Astrocyte (in vitro differentiated cells and primary cell): ENCODE measurements at regions not wholly inside any gene's neighbourhood (a gene's known extent, or its start where the extent isn't known, plus 50 kb on each side); places are given as distances from the start of the nearest gene placed in this dataset.

Source experiments
- DNase-seq: peaks from one replicate; pipeline ENCODE4 v3.0.0-alpha.2; 2010; ENCODE audit warnings: low read depth
- FAIRE-seq: peaks from 2 replicates; lab custom pipeline; 2011; peaks lifted over from hg19 to GRCh38; lab: Jason Lieb, UNC
- H2AFZ ChIP-seq: 2 replicates; pipeline ENCODE4 v1.6.0; 2012; ENCODE audit warnings: low read depth, low read length, inconsistent platforms
- H3K27ac ChIP-seq: 2 replicates; pipeline ENCODE4 v1.5.1; 2011; ENCODE audit warnings: low read depth, low read length, inconsistent platforms
- H3K27me3 ChIP-seq: 2 replicates; pipeline ENCODE4 v1.6.0; 2011; ENCODE audit warnings: low read length, inconsistent platforms; ENCODE audit not compliant: insufficient read depth
- H3K36me3 ChIP-seq: 2 replicates; pipeline ENCODE4 v1.5.1; 2011; ENCODE audit warnings: low read length, inconsistent platforms; ENCODE audit not compliant: insufficient read depth
- H3K4me1 ChIP-seq: 2 replicates; pipeline ENCODE4 v1.5.1; 2011; ENCODE audit warnings: low read length, inconsistent platforms; ENCODE audit not compliant: insufficient read depth
- H3K4me2 ChIP-seq: 2 replicates; pipeline ENCODE4 v1.6.0; 2012; ENCODE audit warnings: low read length, inconsistent platforms
- H3K4me3 ChIP-seq: 2 replicates; pipeline ENCODE4 v1.5.1; 2011; ENCODE audit warnings: low read depth, mild to moderate bottlenecking, low read length, inconsistent platforms; ENCODE audit not compliant: insufficient read depth
- H3K79me2 ChIP-seq: 2 replicates; pipeline ENCODE4 v1.6.0; 2012; ENCODE audit warnings: mild to moderate bottlenecking, low read length, inconsistent platforms; ENCODE audit not compliant: insufficient read depth
- H3K9ac ChIP-seq: 2 replicates; pipeline ENCODE4 v1.6.0; 2012; ENCODE audit warnings: mild to moderate bottlenecking, low read length, inconsistent platforms
- H3K9me3 ChIP-seq: 2 replicates; pipeline ENCODE4 v1.5.1; 2012; ENCODE audit warnings: low read depth, mild to moderate bottlenecking, low read length, inconsistent platforms; ENCODE audit not compliant: insufficient read depth
- H4K20me1 ChIP-seq: 2 replicates; pipeline ENCODE4 v1.6.0; 2012; ENCODE audit warnings: low read length, inconsistent platforms; ENCODE audit not compliant: insufficient read depth
- H3K27ac Mint-ChIP-seq: one replicate; pipeline ENCODE4 v1.8.0; 2021; ENCODE audit warnings: mild to moderate bottlenecking, mixed read lengths; ENCODE audit not compliant: unreplicated experiment
- H3K27me3 Mint-ChIP-seq: one replicate; pipeline ENCODE4 v1.8.0; 2021; ENCODE audit warnings: low read depth, mixed read lengths; ENCODE audit not compliant: unreplicated experiment
- H3K36me3 Mint-ChIP-seq: one replicate; pipeline ENCODE4 v1.8.0; 2021; ENCODE audit warnings: low read depth, mixed read lengths; ENCODE audit not compliant: unreplicated experiment
- H3K4me1 Mint-ChIP-seq: one replicate; pipeline ENCODE4 v1.8.0; 2021; ENCODE audit warnings: low read depth, mixed read lengths; ENCODE audit not compliant: unreplicated experiment
- H3K4me3 Mint-ChIP-seq: one replicate; pipeline ENCODE4 v1.8.0; 2021; ENCODE audit warnings: mild to moderate bottlenecking, moderate library complexity, mixed read lengths; ENCODE audit not compliant: unreplicated experiment
- H3K9me3 Mint-ChIP-seq: one replicate; pipeline ENCODE4 v1.8.0; 2021; ENCODE audit warnings: mild to moderate bottlenecking, mixed read lengths; ENCODE audit not compliant: unreplicated experiment
- EZH2 ChIP-seq: IDR thresholded peaks from 2 replicates; pipeline ENCODE4 v1.6.1; 2012; ENCODE audit warnings: mild to moderate bottlenecking, low read length, inconsistent platforms; ENCODE audit not compliant: insufficient read depth
- TF ChIP-seq, protein P1 (sequence below): IDR thresholded peaks from 2 replicates; pipeline ENCODE4 v1.5.1; 2011; ENCODE audit warnings: low read depth, mild to moderate bottlenecking, inconsistent platforms, low read length, moderate library complexity; ENCODE audit not compliant: insufficient read depth

DNA sequence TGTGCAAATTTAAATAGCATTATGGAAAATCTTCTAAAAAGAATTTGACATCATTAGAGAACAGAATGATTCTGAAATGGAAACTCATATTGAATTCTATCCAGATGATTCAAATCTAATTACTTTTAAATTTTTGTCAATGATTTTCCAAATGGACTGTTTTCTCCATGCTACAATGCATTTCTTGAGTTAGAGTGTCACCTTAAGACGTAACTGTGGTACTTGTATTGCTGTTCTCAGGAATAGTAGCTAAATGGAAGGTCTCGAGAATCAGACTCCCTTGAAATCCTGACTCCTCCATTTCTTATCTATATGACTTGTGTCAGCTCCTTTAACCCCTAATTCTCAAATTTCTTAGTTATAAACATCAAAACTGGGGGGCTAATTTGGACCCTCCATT is 102.3 kb downstream of the P2RY1 start:
- FAIRE-seq (no peak), DNase-seq (no peak)
- peaks cover 2% of the 10 kb centered on the region for H3K27me3 Mint-ChIP-seq
- no peak overlapping the region for H3K4me3 ChIP-seq
- no peak for TF ChIP-seq EZH2
- TF ChIP-seq, protein P1, sequence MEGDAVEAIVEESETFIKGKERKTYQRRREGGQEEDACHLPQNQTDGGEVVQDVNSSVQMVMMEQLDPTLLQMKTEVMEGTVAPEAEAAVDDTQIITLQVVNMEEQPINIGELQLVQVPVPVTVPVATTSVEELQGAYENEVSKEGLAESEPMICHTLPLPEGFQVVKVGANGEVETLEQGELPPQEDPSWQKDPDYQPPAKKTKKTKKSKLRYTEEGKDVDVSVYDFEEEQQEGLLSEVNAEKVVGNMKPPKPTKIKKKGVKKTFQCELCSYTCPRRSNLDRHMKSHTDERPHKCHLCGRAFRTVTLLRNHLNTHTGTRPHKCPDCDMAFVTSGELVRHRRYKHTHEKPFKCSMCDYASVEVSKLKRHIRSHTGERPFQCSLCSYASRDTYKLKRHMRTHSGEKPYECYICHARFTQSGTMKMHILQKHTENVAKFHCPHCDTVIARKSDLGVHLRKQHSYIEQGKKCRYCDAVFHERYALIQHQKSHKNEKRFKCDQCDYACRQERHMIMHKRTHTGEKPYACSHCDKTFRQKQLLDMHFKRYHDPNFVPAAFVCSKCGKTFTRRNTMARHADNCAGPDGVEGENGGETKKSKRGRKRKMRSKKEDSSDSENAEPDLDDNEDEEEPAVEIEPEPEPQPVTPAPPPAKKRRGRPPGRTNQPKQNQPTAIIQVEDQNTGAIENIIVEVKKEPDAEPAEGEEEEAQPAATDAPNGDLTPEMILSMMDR = no peak
- no peak overlapping the region for H2AFZ ChIP-seq
- H3K4me2 ChIP-seq = no peak overlapping the region
- H4K20me1 ChIP-seq = no peaks in the 10 kb centered on the region
- no peaks in the 10 kb centered on the region for H3K36me3 ChIP-seq
- H3K27me3 ChIP-seq = no peaks in the 10 kb centered on the region
- H3K27ac ChIP-seq = no peak overlapping the region
- no peaks in the 10 kb centered on the region for H3K79me2 ChIP-seq
- H3K9me3 Mint-ChIP-seq = no peaks in the 10 kb centered on the region
- H3K9ac ChIP-seq = no peak overlapping the region
- no peaks in the 10 kb centered on the region for H3K9me3 ChIP-seq
- no peaks in the 10 kb centered on the region for H3K4me1 ChIP-seq
- no peak overlapping the region for H3K27ac Mint-ChIP-seq
- peaks cover 1% of the 10 kb centered on the region for H3K4me1 Mint-ChIP-seq
- no peaks in the 10 kb centered on the region for H3K36me3 Mint-ChIP-seq
- H3K4me3 Mint-ChIP-seq = no peak overlapping the region

DNA sequence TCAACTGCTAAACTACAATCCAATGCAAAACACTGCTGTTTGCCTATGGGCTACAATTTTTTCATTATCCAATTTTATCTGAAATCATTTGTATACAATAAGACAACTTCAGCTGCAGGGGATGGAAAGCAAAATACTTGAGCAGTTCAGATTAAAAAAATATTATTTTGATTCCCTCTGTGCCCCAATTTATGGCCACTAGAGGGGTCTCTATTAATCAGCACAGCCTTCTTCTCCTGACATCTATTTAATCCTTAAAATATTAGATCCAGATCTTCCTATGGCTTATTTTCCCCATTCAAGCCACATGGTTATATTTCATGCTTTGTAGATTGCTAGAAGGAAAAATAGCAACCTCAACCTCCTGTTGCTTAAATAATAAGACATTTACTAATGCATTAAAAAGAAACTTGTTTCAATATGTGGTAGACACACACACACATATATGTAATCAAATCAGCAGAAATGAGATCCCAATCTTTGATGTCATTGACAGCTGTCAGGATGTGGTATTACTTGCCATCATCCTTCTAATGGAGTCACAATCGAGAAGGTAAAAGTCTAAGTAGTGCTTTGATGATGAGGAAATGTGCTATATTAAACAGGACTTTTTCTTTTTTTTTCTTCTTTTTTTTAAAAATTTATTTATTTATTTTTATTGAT is 104.2 kb downstream of the P2RY1 start:
- H3K36me3 ChIP-seq = no peaks in the 10 kb centered on the region
- FAIRE-seq (no peak), DNase-seq (no peak)
- no peaks in the 10 kb centered on the region for H3K4me1 ChIP-seq
- H3K27ac ChIP-seq = no peak overlapping the region
- Mint-ChIP-seq H3K9me3 (no peaks in the 10 kb centered on the region), H3K27me3 (no peaks in the 10 kb centered on the region), H3K4me3 (no peak overlapping the region), H3K4me1 (peaks cover 12% of the 10 kb centered on the region), H3K36me3 (no peaks in the 10 kb centered on the region), H3K27ac (no peak overlapping the region)
- H4K20me1 ChIP-seq = no peaks in the 10 kb centered on the region
- no peaks in the 10 kb centered on the region for H3K27me3 ChIP-seq
- no peaks in the 10 kb centered on the region for H3K9me3 ChIP-seq
- no peak overlapping the region for H2AFZ ChIP-seq
- H3K4me3 ChIP-seq = no peak overlapping the region
- no peak overlapping the region for H3K4me2 ChIP-seq
- H3K79me2 ChIP-seq = no peaks in the 10 kb centered on the region
- TF ChIP-seq, protein P1 = no peak
- no peak for TF ChIP-seq EZH2
- no peak overlapping the region for H3K9ac ChIP-seq

DNA sequence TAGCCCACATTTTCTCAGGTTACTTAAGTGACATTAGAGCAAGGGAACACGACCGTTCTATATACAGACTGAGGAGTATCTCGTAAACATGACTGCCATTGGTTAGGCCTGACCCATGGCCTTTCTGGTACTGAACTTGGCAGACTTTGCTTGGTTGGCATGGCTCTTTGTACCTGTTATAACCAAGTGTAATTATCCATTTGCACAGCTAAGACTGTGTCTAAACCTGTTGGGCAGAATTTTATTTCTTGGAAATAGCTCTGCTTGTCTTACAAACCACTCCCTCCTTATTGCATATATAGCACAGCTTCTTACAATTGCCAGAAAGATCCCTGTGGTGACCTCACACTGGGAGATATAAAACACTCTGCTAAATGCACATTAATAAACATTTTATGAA is 106.9 kb downstream of the P2RY1 start:
- FAIRE-seq = no peak
- H3K4me3 Mint-ChIP-seq = no peak overlapping the region

More for the DNA sequence above, 106.9 kb downstream of the P2RY1 start:
- Histone ChIP-seq H3K79me2 (no peaks in the 10 kb centered on the region), H3K27ac (no peak overlapping the region), H3K4me2 (no peak overlapping the region), H3K9me3 (no peaks in the 10 kb centered on the region), H3K4me3 (no peak overlapping the region), H3K4me1 (no peaks in the 10 kb centered on the region), H3K27me3 (no peaks in the 10 kb centered on the region), H4K20me1 (no peaks in the 10 kb centered on the region), H3K9ac (no peak overlapping the region), H2AFZ (no peak overlapping the region), H3K36me3 (no peaks in the 10 kb centered on the region)
- no peaks in the 10 kb centered on the region for H3K36me3 Mint-ChIP-seq
- DNase-seq = no peak
- no peak overlapping the region for H3K27ac Mint-ChIP-seq
- TF ChIP-seq, protein P1 = no peak
- TF ChIP-seq EZH2 = no peak
- no peaks in the 10 kb centered on the region for H3K27me3 Mint-ChIP-seq
- H3K9me3 Mint-ChIP-seq = no peaks in the 10 kb centered on the region
- H3K4me1 Mint-ChIP-seq = peaks cover 16% of the 10 kb centered on the region
